WTC11 (cell line): ENCODE measurements at regions not wholly inside any gene's neighbourhood (a gene's known extent, or its start where the extent isn't known, plus 50 kb on each side); places are given as distances from the start of the nearest gene placed in this dataset.

Experiments
- ATAC-seq: fragments of 200-7000 bp; cut with Tn5 transposase; 2 replicates; pipeline ENCODE4 v1.10.0; 2021; ENCODE audit warnings: mild to moderate bottlenecking, moderate library complexity
- CTCF ChIA-PET: fragments of 300-600 bp; sonication (Branson Sonifier 250); formaldehyde crosslinking; loops from one replicate; lab custom pipeline; 2021; ENCODE audit warnings: antibody characterized with exemption; lab: Charles Lee
- POLR2A ChIA-PET: fragments of 350-600 bp; sonication (Branson Sonifier 250); formaldehyde crosslinking; loops from one replicate; lab custom pipeline; 2021; ENCODE audit warnings: antibody characterized with exemption; lab: Charles Lee
- DNase-seq: peaks from one replicate; pipeline ENCODE4 v3.0.0; 2021; ENCODE audit warnings: low spot score
- H3K27ac Mint-ChIP-seq: 2 replicates; pipeline ENCODE4 v1.8.0; 2021; ENCODE audit warnings: mixed read lengths
- H3K27me3 Mint-ChIP-seq: 2 replicates; pipeline ENCODE4 v1.8.0; 2021; ENCODE audit warnings: low read depth, mild to moderate bottlenecking, moderate library complexity, mixed read lengths
- H3K36me3 Mint-ChIP-seq: 2 replicates; pipeline ENCODE4 v1.8.0; 2021; ENCODE audit warnings: mixed read lengths
- H3K4me1 Mint-ChIP-seq: 2 replicates; pipeline ENCODE4 v1.8.0; 2022; ENCODE audit warnings: mixed read lengths
- H3K4me3 Mint-ChIP-seq: 2 replicates; pipeline ENCODE4 v1.8.0; 2021; ENCODE audit warnings: mild to moderate bottlenecking, moderate library complexity, mixed read lengths
- H3K9me3 Mint-ChIP-seq: 2 replicates; pipeline ENCODE4 v1.8.0; 2021; ENCODE audit warnings: mixed read lengths
- ATF1 ChIP-seq: sonication (generic); formaldehyde crosslinking; IDR thresholded peaks from 2 replicates; pipeline ENCODE4 v1.8.1; 2023; ENCODE audit warnings: mild to moderate bottlenecking, moderate library complexity, missing genetic modification reagents
- ATF2 ChIP-seq: sonication (generic); formaldehyde crosslinking; IDR thresholded peaks from 2 replicates; pipeline ENCODE4 v1.8.1; 2022; ENCODE audit warnings: low read depth, missing genetic modification reagents, borderline replicate concordance
- ATF6 ChIP-seq: sonication (generic); formaldehyde crosslinking; IDR thresholded peaks from 2 replicates; pipeline ENCODE4 v1.8.1; 2023; ENCODE audit warnings: mild to moderate bottlenecking, missing genetic modification reagents
- CTCF ChIP-seq: fragments of 200-600 bp; IDR thresholded peaks from 2 replicates; pipeline ENCODE4 v1.8.0; 2022; ENCODE audit warnings: antibody characterized with exemption
- EMX1 ChIP-seq: fragments of 250-450 bp; sonication (Bioruptor Pico); IDR thresholded peaks from 2 replicates; pipeline ENCODE4 v1.8.0; 2021; ENCODE audit warnings: mild to moderate bottlenecking
- FOXK1 ChIP-seq: sonication (generic); formaldehyde crosslinking; IDR thresholded peaks from 2 replicates; pipeline ENCODE4 v1.8.0; 2022; ENCODE audit warnings: mild to moderate bottlenecking, moderate library complexity, missing genetic modification reagents
- FOXP1 ChIP-seq: sonication (generic); formaldehyde crosslinking; IDR thresholded peaks from 2 replicates; pipeline ENCODE4 v1.8.0; 2022; ENCODE audit warnings: missing genetic modification reagents, mild to moderate bottlenecking, moderate library complexity, borderline replicate concordance
- GTF2I ChIP-seq: fragments of 250-450 bp; sonication (Bioruptor Pico); conservative IDR thresholded peaks from 2 replicates; pipeline ENCODE4 v1.4.0; 2021; ENCODE audit warnings: mild to moderate bottlenecking
- IRF1 ChIP-seq: sonication (generic); formaldehyde crosslinking; IDR thresholded peaks from 2 replicates; pipeline ENCODE4 v1.8.0; 2023; ENCODE audit warnings: missing genetic modification reagents
- IRF2 ChIP-seq: sonication (generic); formaldehyde crosslinking; IDR thresholded peaks from 2 replicates; pipeline ENCODE4 v1.8.0; 2022; ENCODE audit warnings: low read depth, missing genetic modification reagents, borderline replicate concordance
- KAT7 ChIP-seq: sonication (generic); formaldehyde crosslinking; IDR thresholded peaks from 2 replicates; pipeline ENCODE4 v1.8.1; 2023; ENCODE audit warnings: missing genetic modification reagents, mild to moderate bottlenecking, borderline replicate concordance
- NFATC4 ChIP-seq: fragments of 250-450 bp; sonication (Bioruptor Pico); IDR thresholded peaks from 2 replicates; pipeline ENCODE4 v1.9.0; 2021; ENCODE audit warnings: mild to moderate bottlenecking
- SMAD3 ChIP-seq: sonication (generic); formaldehyde crosslinking; IDR thresholded peaks from 2 replicates; pipeline ENCODE4 v1.8.0; 2022; ENCODE audit warnings: missing genetic modification reagents, mild to moderate bottlenecking, borderline replicate concordance
- SOX15 ChIP-seq: fragments of 250-450 bp; sonication (Bioruptor Pico); IDR thresholded peaks from 2 replicates; pipeline ENCODE4 v1.9.0; 2021; ENCODE audit warnings: mild to moderate bottlenecking
- ZBTB21 ChIP-seq: sonication (generic); formaldehyde crosslinking; IDR thresholded peaks from 2 replicates; pipeline ENCODE4 v1.8.1; 2023; ENCODE audit warnings: mild to moderate bottlenecking, missing genetic modification reagents, borderline replicate concordance
- ZNF138 ChIP-seq: sonication (generic); formaldehyde crosslinking; conservative IDR thresholded peaks from 2 replicates; pipeline ENCODE4 v1.8.1; 2022; ENCODE audit warnings: mild to moderate bottlenecking, moderate library complexity, missing genetic modification reagents
- ZNF219 ChIP-seq: sonication (generic); formaldehyde crosslinking; IDR thresholded peaks from 2 replicates; pipeline ENCODE4 v1.8.0; 2023; ENCODE audit warnings: missing genetic modification reagents, mild to moderate bottlenecking, borderline replicate concordance
- ZNF232 ChIP-seq: sonication (generic); formaldehyde crosslinking; IDR thresholded peaks from 2 replicates; pipeline ENCODE4 v1.8.0; 2022; ENCODE audit warnings: mild to moderate bottlenecking, missing genetic modification reagents
- ZNF281 ChIP-seq: sonication (generic); formaldehyde crosslinking; IDR thresholded peaks from 2 replicates; pipeline ENCODE4 v1.8.0; 2023; ENCODE audit warnings: mild to moderate bottlenecking, missing genetic modification reagents
- ZNF317 ChIP-seq: sonication (generic); formaldehyde crosslinking; IDR thresholded peaks from 2 replicates; pipeline ENCODE4 v1.8.1; 2023; ENCODE audit warnings: low read depth, mild to moderate bottlenecking, moderate library complexity, missing genetic modification reagents, borderline replicate concordance
- ZNF396 ChIP-seq: fragments of 250-450 bp; sonication (Bioruptor Pico); IDR thresholded peaks from 2 replicates; pipeline ENCODE4 v1.8.0; 2021; ENCODE audit warnings: mild to moderate bottlenecking, moderate library complexity, borderline replicate concordance
- ZNF423 ChIP-seq: fragments of 250-450 bp; sonication (Bioruptor Pico); IDR thresholded peaks from 2 replicates; pipeline ENCODE4 v2.1.2; 2022; ENCODE audit warnings: mild to moderate bottlenecking, moderate library complexity
- ZNF425 ChIP-seq: fragments of 250-450 bp; sonication (Bioruptor Pico); conservative IDR thresholded peaks from 2 replicates; pipeline ENCODE4 v1.9.0; 2021; ENCODE audit warnings: mild to moderate bottlenecking

GRCh38 chr3:11948331-11948730 lies 55.9 kb upstream of the SYN2 start:
- H3K4me3 Mint-ChIP-seq: no peak overlapping the region

GRCh38 chr3:11948866-11949265 lies 55.3 kb upstream of the SYN2 start:
- ChIA-PET CTCF (no interaction called here), POLR2A (no interaction called here)
- Mint-ChIP-seq H3K27ac (no peak overlapping the region), H3K27me3 (no peaks in the 10 kb centered on the region; the same call in 1 of the 2 replicates), H3K4me1 (no peaks in the 10 kb centered on the region), H3K36me3 (no peaks in the 10 kb centered on the region), H3K9me3 (no peaks in the 10 kb centered on the region), H3K4me3 (no peak overlapping the region)
- DNase-seq (no peak), ATAC-seq (no peak)
- no peak for TF ChIP-seq CTCF
- no peak for TF ChIP-seq ZBTB21 (CRISPR knock-in tag)
- no peak for TF ChIP-seq ZNF281 (CRISPR knock-in tag)
- TF ChIP-seq GTF2I (CRISPR knock-in tag): no peak
- TF ChIP-seq IRF1 (CRISPR knock-in tag): no peak
- no peak for TF ChIP-seq ZNF138

More at GRCh38 chr3:11948331-11948730, 55.9 kb upstream of the SYN2 start:
- Mint-ChIP-seq H3K36me3 (no peaks in the 10 kb centered on the region), H3K9me3 (no peaks in the 10 kb centered on the region), H3K27me3 (no peaks in the 10 kb centered on the region; the same call in 1 of the 2 replicates), H3K4me1 (no peaks in the 10 kb centered on the region), H3K27ac (no peak overlapping the region)
- DNase-seq (no peak), ATAC-seq (no peak)
- TF ChIP-seq ZNF219 (CRISPR knock-in tag): no peak
- TF ChIP-seq ZNF425 (CRISPR knock-in tag): no peak
- TF ChIP-seq ATF2 (CRISPR knock-in tag): no peak
- ChIA-PET POLR2A (no interaction called here), CTCF (no interaction called here)

GRCh38 chr3:11949351-11949750 lies 54.8 kb upstream of the SYN2 start:
- no peak for DNase-seq
- CTCF ChIA-PET: interaction anchor here (0.6 kb wide), 1 partner anchor 36 kb away, joined by 3 read pairs; no protein-coding TSS in a partner anchor
- H3K9me3 Mint-ChIP-seq: no peaks in the 10 kb centered on the region
- no peaks in the 10 kb centered on the region for H3K4me1 Mint-ChIP-seq
- TF ChIP-seq IRF2 (CRISPR knock-in tag): no peak
- no peak for TF ChIP-seq ZNF232 (CRISPR knock-in tag)
- no peak for TF ChIP-seq ZNF396 (CRISPR knock-in tag)
- no peak for TF ChIP-seq ATF1 (CRISPR knock-in tag)
- no peak for TF ChIP-seq EMX1 (CRISPR knock-in tag)
- TF ChIP-seq SMAD3 (CRISPR knock-in tag): no peak
- no peak for TF ChIP-seq ZNF423
- no peak for TF ChIP-seq NFATC4 (CRISPR knock-in tag)
- no peak for TF ChIP-seq SOX15 (CRISPR knock-in tag)
- TF ChIP-seq FOXK1 (CRISPR knock-in tag): no peak
- no peak for TF ChIP-seq KAT7 (CRISPR knock-in tag)
- no peak for TF ChIP-seq ATF6 (CRISPR knock-in tag)
- no peak for TF ChIP-seq FOXP1 (CRISPR knock-in tag)
- TF ChIP-seq ZNF317 (CRISPR knock-in tag): no peak
- no peak overlapping the region for H3K27ac Mint-ChIP-seq
- H3K4me3 Mint-ChIP-seq: no peak overlapping the region
- H3K36me3 Mint-ChIP-seq: no peaks in the 10 kb centered on the region
- POLR2A ChIA-PET: no interaction called here
- no peak for ATAC-seq
- no peaks in the 10 kb centered on the region; the same call in 1 of the 2 replicates for H3K27me3 Mint-ChIP-seq
